GM23338 (cell line): ENCODE measurements at regions not wholly inside any gene's neighbourhood (a gene's known extent, or its start where the extent isn't known, plus 50 kb on each side); places are given as distances from the start of the nearest gene placed in this dataset.

Experiments
- ATAC-seq: fragments of 200-7000 bp; cut with Tn5 transposase; 3 replicates; pipeline ENCODE4 v1.9.1; 2020
- DNase-seq: peaks from one replicate; pipeline ENCODE4 v3.0.0-alpha.2; 2015; ENCODE audit warnings: low spot score
- H2AFZ ChIP-seq: fragments of 200-600 bp; sonication (generic); 2 replicates; pipeline ENCODE4 v1.8.0; 2016; ENCODE audit warnings: antibody characterized with exemption, mild to moderate bottlenecking, moderate library complexity
- H3F3A ChIP-seq: fragments of 200-600 bp; sonication (generic); replicated peaks from 2 replicates; pipeline ENCODE4 v1.8.0; 2017; ENCODE audit warnings: antibody characterized with exemption, mixed run types, low read depth
- H3K27ac ChIP-seq: fragments of 200-600 bp; sonication (generic); 2 replicates; pipeline ENCODE4 v1.6.1; 2016; ENCODE audit warnings: low read depth
- H3K27me3 ChIP-seq: fragments of 200-600 bp; sonication (generic); 2 replicates; pipeline ENCODE4 v1.8.0; 2016; ENCODE audit warnings: mild to moderate bottlenecking, mixed run types, moderate library complexity; ENCODE audit not compliant: insufficient read depth
- H3K36me3 ChIP-seq: fragments of 200-600 bp; sonication (generic); 2 replicates; pipeline ENCODE4 v1.8.0; 2016; ENCODE audit warnings: mild to moderate bottlenecking; ENCODE audit not compliant: insufficient read depth
- H3K4me1 ChIP-seq: fragments of 200-600 bp; sonication (generic); 2 replicates; pipeline ENCODE4 v1.8.0; 2016; ENCODE audit warnings: mild to moderate bottlenecking, moderate library complexity; ENCODE audit not compliant: insufficient read depth
- H3K4me2 ChIP-seq: fragments of 200-600 bp; sonication (generic); 2 replicates; pipeline ENCODE4 v1.7.1; 2017; ENCODE audit warnings: mixed run types
- H3K4me3 ChIP-seq: fragments of 200-600 bp; sonication (generic); 2 replicates; pipeline ENCODE4 v1.6.1; 2016; ENCODE audit warnings: mixed run types
- H3K79me2 ChIP-seq: fragments of 200-600 bp; sonication (generic); replicated peaks from 2 replicates; pipeline ENCODE4 v1.8.0; 2017; ENCODE audit warnings: mild to moderate bottlenecking; ENCODE audit not compliant: insufficient read depth
- H3K9me2 ChIP-seq: fragments of 200-600 bp; sonication (generic); 2 replicates; pipeline ENCODE4 v1.8.0; 2017; ENCODE audit not compliant: insufficient read depth
- H4K20me1 ChIP-seq: fragments of 200-600 bp; sonication (generic); replicated peaks from 2 replicates; pipeline ENCODE4 v1.8.0; 2017; ENCODE audit warnings: mild to moderate bottlenecking; ENCODE audit not compliant: insufficient read depth
- H3K27ac Mint-ChIP-seq: 2 replicates; pipeline ENCODE4 v1.8.0; 2020; ENCODE audit warnings: inconsistent platforms, mild to moderate bottlenecking, moderate library complexity, mixed read lengths
- H3K27me3 Mint-ChIP-seq: 3 replicates; pipeline ENCODE4 v1.8.0; 2022; ENCODE audit warnings: low read depth, mild to moderate bottlenecking, moderate library complexity, mixed read lengths, inconsistent platforms; ENCODE audit not compliant: insufficient read depth, poor library complexity
- H3K36me3 Mint-ChIP-seq: 3 replicates; pipeline ENCODE4 v1.8.0; 2021; ENCODE audit warnings: low read depth, mild to moderate bottlenecking, inconsistent platforms, moderate library complexity, mixed read lengths
- H3K4me1 Mint-ChIP-seq: 3 replicates; pipeline ENCODE4 v1.8.0; 2020; ENCODE audit warnings: mild to moderate bottlenecking, inconsistent platforms, mixed read lengths
- H3K4me3 Mint-ChIP-seq: 3 replicates; pipeline ENCODE4 v1.8.0; 2021; ENCODE audit warnings: moderate library complexity, mild to moderate bottlenecking, inconsistent platforms, mixed read lengths
- H3K9me3 Mint-ChIP-seq: 3 replicates; pipeline ENCODE4 v1.8.0; 2020; ENCODE audit warnings: moderate library complexity, mild to moderate bottlenecking, inconsistent platforms, mixed read lengths
- CTCF ChIP-seq, 2 experiments: fragments of 200-600 bp in 1 of 2; sonication (generic) in 1 of 2; conservative IDR thresholded peaks; 2 replicates each; pipeline versions ENCODE4 v1.5.1 to v1.6.1; 2016 to 2017; ENCODE audit warnings: antibody characterized with exemption in 2 of 2, low read depth in 2 of 2, mild to moderate bottlenecking in 2 of 2, moderate library complexity in 1 of 2
- ETS1 ChIP-seq: IDR thresholded peaks from 2 replicates; pipeline ENCODE4 v1.6.1; 2016; ENCODE audit warnings: antibody characterized with exemption
- JUNB ChIP-seq: IDR thresholded peaks from one replicate; pipeline ENCODE4 v1.6.1; 2016; ENCODE audit warnings: antibody characterized with exemption; ENCODE audit not compliant: unreplicated experiment
- REST ChIP-seq: IDR thresholded peaks from one replicate; pipeline ENCODE4 v1.6.1; 2018; ENCODE audit warnings: antibody characterized with exemption; ENCODE audit not compliant: unreplicated experiment
- STAT1 ChIP-seq: IDR thresholded peaks from one replicate; pipeline ENCODE4 v1.6.1; 2016; ENCODE audit warnings: antibody characterized with exemption; ENCODE audit not compliant: unreplicated experiment
- ZNF114 ChIP-seq: fragments of 250-450 bp; sonication (Bioruptor Pico); IDR thresholded peaks from 2 replicates; pipeline ENCODE4 v1.5.0; 2020; ENCODE audit warnings: mild to moderate bottlenecking, moderate library complexity
- ZNF331 ChIP-seq: fragments of 250-450 bp; sonication (Bioruptor Pico); IDR thresholded peaks from 2 replicates; pipeline ENCODE4 v1.5.0; 2020; ENCODE audit warnings: low read depth, mild to moderate bottlenecking, moderate library complexity
- ZNF462 ChIP-seq: fragments of 250-450 bp; sonication (Bioruptor Pico); IDR thresholded peaks from 2 replicates; pipeline ENCODE4 v1.5.0; 2020; ENCODE audit warnings: mild to moderate bottlenecking, moderate library complexity

- H3K27ac ChIP-seq, result no peak overlapping the region
- no peaks in the 10 kb centered on the region for H3K36me3 ChIP-seq
- DNase-seq (no peak), ATAC-seq (no peak)
- no peaks in the 10 kb centered on the region for H3K79me2 ChIP-seq
- H3K9me2 ChIP-seq, result no peaks in the 10 kb centered on the region
- TF ChIP-seq STAT1 (no peak), REST (no peak), JUNB (no peak), ZNF114 (no peak), ETS1 (no peak), ZNF331 (CRISPR knock-in tag) (no peak), ZNF462 (no peak), CTCF (conservative IDR thresholded peaks at IDR 0.05; ENCODE audit: low read depth in 2 of 2) (no peak)
- H3K4me1 ChIP-seq, result peaks cover 9% of the 10 kb centered on the region; the same call in 1 of the 2 replicates
- H3K4me2 ChIP-seq, result no peak overlapping the region
- no peak overlapping the region for H3K4me3 ChIP-seq
- no peak overlapping the region for H3K27ac Mint-ChIP-seq
- no peaks in the 10 kb centered on the region for H3K9me3 Mint-ChIP-seq
- H3K36me3 Mint-ChIP-seq, result no peaks in the 10 kb centered on the region
- H3K4me1 Mint-ChIP-seq, result peaks cover 7% of the 10 kb centered on the region
- H2AFZ ChIP-seq, result no peak overlapping the region
- no peaks in the 10 kb centered on the region for H3K27me3 Mint-ChIP-seq
- no peaks in the 10 kb centered on the region for H4K20me1 ChIP-seq
- H3F3A ChIP-seq, result no peaks in the 10 kb centered on the region
- no peak overlapping the region for H3K4me3 Mint-ChIP-seq
- H3K27me3 ChIP-seq, result no peaks in the 10 kb centered on the region
Measured at GRCh38 chr10:52454491-52454890, 140.4 kb downstream of the DKK1 start.
